Left renal pelvis (tissue), 4 donors: ENCODE measurements at regions not wholly inside any gene's neighbourhood (a gene's known extent, or its start where the extent isn't known, plus 50 kb on each side); places are given as distances from the start of the nearest gene placed in this dataset.

ENCODE experiments used
- DNase-seq, 4 donors: peaks; one replicate each; pipeline ENCODE4 v3.0.0-alpha.2; 2013; ENCODE audit warnings: low read depth in 4 of 4, low spot score in 3 of 4

- no peak for DNase-seq
Observed at GRCh38 chrX:22648281-22648680, 351.5 kb upstream of the DDX53 start.

GRCh38 chrX:22650691-22651090 is 349.1 kb upstream of the DDX53 start:
- no peak for DNase-seq

DNA sequence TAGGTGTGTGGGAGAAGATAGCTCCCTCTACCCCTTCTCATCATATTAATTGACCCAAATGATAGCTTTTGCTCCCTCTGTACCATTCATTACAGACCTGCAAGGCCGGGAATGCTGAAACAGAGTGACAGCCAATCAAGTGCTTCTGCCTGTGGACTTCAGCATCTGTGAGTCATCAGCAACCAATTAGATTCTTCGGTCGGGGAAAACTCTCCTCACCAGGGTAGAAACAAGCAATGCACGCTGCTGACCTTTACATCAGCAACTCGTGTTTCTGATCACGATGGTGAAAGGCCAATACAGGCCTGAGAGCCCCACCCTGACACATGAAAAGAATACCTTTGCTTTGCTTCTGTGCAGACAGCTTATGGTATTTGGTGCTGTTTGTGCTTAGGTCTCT is 347.2 kb upstream of the DDX53 start:
- DNase-seq: no peak

DNA sequence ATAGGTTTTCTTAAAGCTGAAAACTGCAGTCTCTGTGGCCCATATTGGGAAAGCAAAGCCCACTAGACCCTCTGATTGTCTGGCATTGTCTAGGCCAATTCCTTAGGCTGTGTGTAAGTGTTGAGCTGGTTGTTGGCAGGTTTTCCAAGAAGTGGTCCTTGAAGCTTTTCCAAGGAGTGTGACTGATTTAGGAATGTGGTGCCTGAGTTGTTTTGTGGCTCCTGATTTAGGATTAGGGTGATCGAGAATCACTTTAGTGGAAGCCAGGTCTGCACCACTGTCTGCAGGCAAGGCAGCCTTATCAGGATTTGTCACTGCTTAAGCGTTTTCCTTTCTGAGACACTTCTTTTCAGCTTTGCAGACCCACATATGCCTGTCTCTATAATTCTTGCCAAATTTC is 339.0 kb upstream of the DDX53 start:
- DNase-seq: no peak

GRCh38 chrX:22662776-22663175 is 337.0 kb upstream of the DDX53 start:
- no peak for DNase-seq

DNA sequence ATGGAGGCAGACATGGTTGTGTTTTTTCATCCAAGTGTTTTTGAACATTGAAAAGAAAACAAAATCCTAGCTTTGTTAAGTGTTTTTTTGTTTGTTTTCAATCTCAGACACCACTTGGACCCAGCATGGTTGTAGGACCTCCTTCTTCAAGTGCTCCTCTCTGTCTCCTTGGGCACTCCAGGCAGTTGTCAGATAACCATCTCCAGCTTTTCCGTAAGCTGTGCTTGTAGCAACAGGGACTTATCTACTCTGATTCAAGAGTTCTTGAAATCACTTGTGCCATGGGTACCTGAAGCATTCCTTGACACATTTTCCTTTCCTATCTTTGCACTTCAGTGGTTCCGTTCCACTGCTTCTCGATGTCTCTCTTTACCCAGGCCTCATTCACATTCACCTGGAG is 334.9 kb upstream of the DDX53 start:
- DNase-seq: no peak

GRCh38 chrX:22665818-22666217 is 333.9 kb upstream of the DDX53 start:
- DNase-seq: no peak

GRCh38 chrX:22666441-22666840 is 333.3 kb upstream of the DDX53 start:
- DNase-seq: no peak

GRCh38 chrX:22674932-22675331 is 324.8 kb upstream of the DDX53 start:
- DNase-seq: no peak

DNA sequence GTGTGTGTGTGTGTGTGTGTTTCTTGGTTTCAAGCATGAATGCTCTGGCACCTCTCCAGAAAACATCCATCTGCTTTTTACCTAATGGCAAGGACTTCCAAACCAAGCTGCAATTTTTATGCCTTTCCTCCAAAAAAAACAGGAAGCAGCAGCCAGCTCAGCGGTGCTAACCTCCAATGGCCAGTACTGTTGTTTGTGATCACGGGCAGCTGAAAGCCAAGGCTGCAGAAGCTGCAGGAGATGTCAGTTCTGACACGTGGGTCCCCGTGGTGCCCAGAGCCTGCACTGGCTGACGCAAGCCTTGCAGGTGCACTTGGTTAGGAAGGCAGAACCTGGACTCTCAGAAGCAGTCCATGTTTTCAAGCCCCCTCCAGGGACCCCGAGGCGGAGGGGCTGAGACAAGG is 313.6 kb upstream of the DDX53 start:
- peak in 3 of 4 donors; percentile 20 to 37 (median 34) for DNase-seq

DNA sequence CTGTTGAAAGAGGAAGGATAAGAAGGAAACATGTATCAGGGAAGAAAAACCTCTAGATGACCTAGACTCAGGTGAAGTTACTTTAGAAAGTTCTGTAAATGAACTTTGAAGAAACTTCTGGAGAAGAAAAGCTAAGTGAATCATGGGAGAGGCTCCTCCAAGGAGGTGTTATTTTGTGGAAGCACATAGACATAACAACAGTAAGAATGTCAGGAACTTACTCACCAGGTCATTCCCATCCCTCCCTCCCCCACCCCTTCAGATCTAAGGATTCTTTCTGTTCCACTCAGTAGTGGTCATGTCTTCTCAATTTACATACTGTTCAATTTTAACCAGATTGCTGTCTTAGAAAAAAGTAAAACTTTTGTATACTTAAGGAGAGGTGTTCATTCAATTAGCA is 310.5 kb upstream of the DDX53 start:
- DNase-seq: no peak

DNA sequence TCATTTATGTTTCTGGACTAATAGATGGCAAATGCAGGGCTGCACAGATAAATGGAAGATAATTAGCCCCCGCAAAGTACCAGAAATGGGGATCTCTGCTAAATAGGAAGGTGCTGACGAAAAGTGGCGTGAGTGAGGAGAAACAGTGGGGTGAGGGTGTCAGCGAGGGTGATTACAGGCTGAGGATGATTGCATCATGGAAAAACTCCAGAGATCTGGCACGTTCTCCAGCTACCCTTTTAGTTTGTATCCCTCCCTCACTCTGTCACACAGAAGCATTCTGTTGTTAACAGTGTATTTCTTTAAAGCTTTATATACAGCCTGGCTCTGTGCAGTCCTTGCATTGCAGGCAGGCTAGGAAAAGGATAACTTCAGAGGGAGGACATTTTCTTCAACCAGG is 309.6 kb upstream of the DDX53 start:
- no peak for DNase-seq

DNA sequence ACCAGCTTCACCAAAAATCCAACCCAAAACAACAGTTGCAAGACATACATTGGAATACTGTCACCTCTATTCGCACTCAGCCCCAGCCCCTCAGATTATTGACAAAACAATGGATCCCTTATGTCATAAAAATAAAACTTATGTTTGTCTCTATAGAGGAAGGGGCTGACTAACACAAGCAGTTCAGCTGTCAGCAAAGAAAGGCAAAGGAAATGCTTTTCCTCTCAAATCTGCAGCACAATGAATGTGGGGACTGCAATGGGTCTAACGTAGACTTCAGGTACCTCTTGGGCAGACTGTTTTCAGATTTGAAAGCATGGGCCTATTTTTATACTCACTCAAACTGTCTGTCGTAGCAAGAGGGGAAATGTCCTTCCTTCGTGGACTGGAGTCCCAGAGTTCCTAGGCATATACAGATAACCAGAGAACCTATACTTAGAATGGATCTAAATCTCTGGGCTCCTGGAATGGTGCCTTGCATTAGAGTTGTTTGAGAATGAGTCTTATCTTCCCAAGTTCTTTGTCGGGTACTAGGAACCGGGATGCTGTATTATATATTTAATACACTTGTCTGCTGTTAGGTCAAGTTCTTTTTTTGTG is 307.7 kb upstream of the DDX53 start:
- no peak for DNase-seq

DNA sequence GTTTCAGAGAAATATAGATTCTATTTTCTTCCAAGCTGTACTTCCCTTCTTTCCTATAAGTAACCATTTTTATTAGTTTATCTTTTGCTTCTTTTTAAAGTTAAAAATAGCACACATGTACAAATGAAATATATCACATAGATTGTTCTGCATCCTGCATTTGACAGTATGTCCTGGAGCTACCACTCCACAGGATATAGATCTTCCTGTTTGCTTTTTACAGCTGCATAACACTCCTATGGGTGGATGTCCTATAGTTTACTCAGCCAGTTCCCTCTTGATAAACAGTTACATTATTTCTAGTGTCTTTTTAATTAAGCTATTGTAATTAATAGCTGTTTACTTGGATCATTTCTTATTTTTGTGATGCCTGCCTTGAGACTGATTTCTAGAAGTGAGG is 301.6 kb upstream of the DDX53 start:
- DNase-seq: no peak

DNA sequence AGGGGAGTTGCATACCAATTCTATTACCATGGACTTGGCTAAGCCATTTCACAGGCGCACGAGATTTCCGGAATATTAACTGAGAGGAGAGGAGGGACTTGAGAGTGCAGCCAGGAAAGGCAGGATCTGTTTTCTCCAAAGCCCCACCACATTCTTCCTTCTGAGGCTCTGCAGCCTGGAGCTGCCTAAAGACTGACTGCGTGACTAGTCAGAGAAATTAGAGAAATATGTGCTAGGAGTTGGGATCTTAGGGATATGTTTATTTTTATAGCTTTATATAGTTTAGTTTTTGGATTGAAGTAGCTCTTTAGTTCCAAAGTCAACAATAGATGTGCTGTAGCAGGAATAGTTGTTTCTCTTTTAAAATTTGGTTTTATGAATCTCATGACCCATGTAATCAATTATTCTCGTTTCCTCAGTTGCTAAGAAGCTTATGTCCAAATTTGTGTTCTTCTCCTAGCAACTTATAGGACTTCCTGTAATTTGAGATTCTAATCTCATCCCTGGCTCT is 300.1 kb upstream of the DDX53 start:
- peak in 3 of 4 donors; percentile 30 to 37 (median 36) for DNase-seq

DNA sequence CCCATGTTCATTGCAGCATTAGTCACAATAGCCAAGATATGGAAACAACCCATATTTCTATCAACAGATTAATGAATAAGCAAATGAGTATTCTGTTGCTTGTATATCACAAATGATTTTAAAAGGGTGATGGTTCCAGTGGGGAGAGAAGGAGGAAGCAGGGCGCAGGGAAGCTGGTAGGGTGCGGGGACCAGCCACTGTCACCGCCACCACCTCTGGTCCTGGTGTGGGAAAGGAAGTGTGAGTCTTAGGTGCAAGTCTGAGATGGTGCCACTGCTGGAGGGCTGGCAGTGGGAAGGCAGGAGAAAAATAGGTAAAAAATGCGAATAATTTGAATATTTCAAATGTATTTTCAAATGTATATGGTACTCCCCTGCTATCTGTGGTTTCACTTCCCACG is 286.8 kb upstream of the DDX53 start:
- DNase-seq: no peak

DNA sequence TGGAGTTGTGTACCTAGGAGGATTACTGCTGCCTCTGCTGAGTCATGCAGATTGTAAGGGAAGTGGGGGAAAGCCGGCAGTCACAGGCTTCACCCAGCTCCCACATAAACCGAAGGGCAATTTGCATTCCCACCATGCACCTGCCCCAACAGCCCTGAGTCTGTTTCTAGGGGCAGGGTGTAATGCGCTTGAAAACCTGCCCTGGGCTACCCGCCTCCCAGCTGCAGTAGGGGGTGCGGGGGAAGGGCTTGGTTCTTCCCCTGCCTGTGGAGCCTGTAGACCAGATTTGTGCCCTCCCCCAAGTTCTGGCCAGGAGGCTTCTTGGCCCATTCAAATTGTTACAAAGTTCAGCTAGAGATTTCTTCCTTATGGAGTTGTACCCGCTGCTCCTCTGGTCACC is 269.2 kb upstream of the DDX53 start:
- no peak for DNase-seq

- DNase-seq: no peak
Observed at GRCh38 chrX:22737541-22737940, 262.2 kb upstream of the DDX53 start.

DNA sequence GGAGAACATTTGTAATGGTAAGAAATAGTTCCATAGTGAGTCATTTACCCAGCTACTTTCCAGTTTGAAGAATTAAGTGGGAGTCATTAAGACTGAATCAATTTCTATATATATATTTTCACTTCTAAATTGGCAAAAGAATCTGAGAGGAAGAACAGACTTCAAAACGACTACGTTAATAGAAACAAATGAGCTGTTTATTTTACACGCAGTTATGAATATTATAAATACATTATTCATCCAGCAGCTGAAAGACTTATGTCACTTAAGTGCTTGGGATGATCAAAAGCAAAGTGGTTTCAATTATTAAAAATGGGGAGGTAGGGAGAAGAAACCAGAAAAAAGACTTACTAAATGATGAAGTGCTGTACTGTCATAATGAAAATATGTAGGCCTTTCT is 260.5 kb upstream of the DDX53 start:
- no peak for DNase-seq

DNA sequence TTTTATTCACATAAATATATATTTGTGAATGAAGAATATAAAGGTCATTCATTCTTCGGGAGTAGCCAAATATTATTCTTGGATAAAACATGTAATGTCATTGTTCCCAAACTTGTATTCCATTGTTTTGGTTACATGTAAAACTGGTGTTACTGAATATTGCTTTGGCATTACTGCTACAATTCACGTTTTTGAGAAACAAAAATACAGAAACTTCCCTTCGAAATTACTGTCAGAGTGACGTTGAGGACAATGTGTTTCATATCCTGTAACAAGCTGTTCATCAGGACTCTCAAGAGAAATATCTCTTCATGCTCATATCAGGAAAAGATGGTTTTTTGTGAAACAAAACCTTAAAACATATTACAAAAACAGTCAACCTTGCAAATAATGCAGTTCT is 258.9 kb upstream of the DDX53 start:
- DNase-seq: no peak

DNA sequence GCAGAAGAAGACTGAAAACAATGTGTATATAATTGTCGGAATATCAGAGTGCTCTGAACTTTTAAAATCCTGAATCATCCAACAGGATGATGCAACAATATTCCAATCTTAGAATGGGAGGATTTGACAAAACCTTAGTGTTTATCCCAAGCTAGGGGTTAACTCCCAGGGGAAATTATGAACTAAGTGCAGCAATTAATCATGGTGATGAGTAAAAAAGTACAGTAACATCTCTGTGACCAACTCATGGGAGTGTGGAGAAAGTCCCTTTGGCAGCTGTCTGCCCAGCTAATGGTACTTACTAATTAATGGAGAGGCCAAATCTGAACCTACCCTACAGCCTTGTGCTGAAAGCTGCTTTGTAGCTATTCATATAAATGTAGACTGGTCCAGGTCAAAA is 257.6 kb upstream of the DDX53 start:
- DNase-seq: no peak

GRCh38 chrX:22746081-22746480 is 253.7 kb upstream of the DDX53 start:
- DNase-seq: no peak
